DOHH2 (cell line): ENCODE measurements at regions not wholly inside any gene's neighbourhood (a gene's known extent, or its start where the extent isn't known, plus 50 kb on each side); places are given as distances from the start of the nearest gene placed in this dataset.

ENCODE experiments used
- CTCF ChIP-seq: fragments of 200-600 bp; sonication (generic); IDR thresholded peaks from one replicate; pipeline ENCODE4 v1.5.1; 2014; ENCODE audit warnings: antibody characterized with exemption, mild to moderate bottlenecking, low read depth, low read length; ENCODE audit not compliant: poor library complexity, severe bottlenecking
- EZH2phosphoT487 ChIP-seq: fragments of 200-600 bp; sonication (generic); IDR thresholded peaks from 2 replicates; pipeline ENCODE4 v1.6.1; 2017; ENCODE audit warnings: borderline replicate concordance, mild to moderate bottlenecking, antibody characterized with exemption, low read length, moderate library complexity, mixed read lengths

- TF ChIP-seq CTCF (no peak), EZH2phosphoT487 (no peak)
These were observed 60.0 kb downstream of the TTC6 start for GRCh38 chr14:37655418-37655817.
